GM03348 (cell line): ENCODE measurements at regions not wholly inside any gene's neighbourhood (a gene's known extent, or its start where the extent isn't known, plus 50 kb on each side); places are given as distances from the start of the nearest gene placed in this dataset.
"Not testable (repeated sequence)": the region's sequence is repeated elsewhere in the genome, so short reads cannot be mapped to it uniquely, and the experiment has no call there.

Experiments used
- DNase-seq: peaks from one replicate; pipeline ENCODE4 v3.0.0; 2012; ENCODE audit warnings: low spot score

- peak; percentile 12 for DNase-seq
These were observed 833.9 kb upstream of the PRKX start for GRCh38 chrX:4547213-4547836.

GRCh38 chrX:4546178-4546577, 832.7 kb upstream of the PRKX start:
- not testable (repeated sequence) for DNase-seq

DNA sequence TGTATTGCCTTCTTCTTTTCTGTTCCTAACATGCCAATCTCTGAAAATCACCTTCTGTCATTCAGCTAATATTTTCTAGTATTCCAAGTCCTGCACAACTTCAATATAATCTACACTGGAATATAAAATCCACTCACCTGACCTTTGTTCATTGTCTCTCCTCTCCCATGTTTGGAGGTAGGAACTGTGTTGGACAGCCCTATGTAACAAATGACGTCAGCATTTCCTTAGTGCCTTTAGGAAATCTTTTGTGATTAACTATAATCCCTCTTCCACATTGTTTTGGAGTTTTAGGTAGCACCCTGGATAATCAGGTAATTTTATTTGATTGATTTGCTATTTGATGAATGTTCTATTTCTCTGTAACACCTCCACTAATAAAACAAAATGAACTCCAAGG, 814.8 kb upstream of the PRKX start:
- no peak for DNase-seq

DNA sequence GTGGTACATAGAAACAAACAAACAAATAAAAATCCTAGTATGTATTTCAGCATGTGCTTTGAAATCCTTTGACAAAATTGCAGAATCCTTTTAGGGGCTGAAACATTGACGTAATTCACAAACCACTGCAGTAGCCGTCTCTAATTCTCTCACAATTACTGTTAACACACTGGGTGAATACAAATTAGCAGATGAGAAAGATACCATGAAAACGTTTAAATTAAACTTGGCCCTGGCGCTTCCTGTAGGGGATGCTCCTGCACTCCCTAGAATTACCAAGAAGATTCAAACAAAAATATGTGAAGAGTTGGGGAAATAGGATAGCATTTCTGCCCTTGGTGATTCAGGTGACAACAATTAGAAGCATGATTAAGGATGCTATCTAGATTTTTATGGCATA, 772.5 kb upstream of the PRKX start:
- no peak for DNase-seq

GRCh38 chrX:4484266-4484665, 770.8 kb upstream of the PRKX start:
- no peak for DNase-seq

GRCh38 chrX:4451591-4451990, 738.1 kb upstream of the PRKX start:
- no peak for DNase-seq

- DNase-seq = no peak
These were observed 736.7 kb upstream of the PRKX start for GRCh38 chrX:4450177-4450576.

DNA sequence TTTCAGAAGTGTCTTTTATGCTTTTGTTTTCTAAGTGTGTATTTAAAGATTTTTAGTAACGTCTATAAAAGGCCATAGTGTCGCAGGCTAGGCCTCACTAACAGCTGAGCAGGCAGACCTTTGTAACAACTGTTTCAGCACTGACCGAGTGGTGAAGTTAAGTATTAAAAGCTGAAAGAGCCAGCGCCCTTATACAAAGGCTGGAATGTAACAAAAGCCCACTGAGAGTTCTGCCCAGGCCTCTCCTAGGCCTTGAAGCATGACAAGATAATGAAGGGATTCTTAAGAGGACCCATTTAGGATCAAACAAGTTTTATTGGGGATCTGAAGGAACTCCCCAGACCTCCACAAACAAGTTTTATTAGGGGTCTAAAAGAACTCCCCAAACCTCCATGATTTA, 722.5 kb upstream of the PRKX start:
- DNase-seq = no peak

- DNase-seq = no peak
These were observed 684.0 kb upstream of the PRKX start for GRCh38 chrX:4397471-4397870.

DNA sequence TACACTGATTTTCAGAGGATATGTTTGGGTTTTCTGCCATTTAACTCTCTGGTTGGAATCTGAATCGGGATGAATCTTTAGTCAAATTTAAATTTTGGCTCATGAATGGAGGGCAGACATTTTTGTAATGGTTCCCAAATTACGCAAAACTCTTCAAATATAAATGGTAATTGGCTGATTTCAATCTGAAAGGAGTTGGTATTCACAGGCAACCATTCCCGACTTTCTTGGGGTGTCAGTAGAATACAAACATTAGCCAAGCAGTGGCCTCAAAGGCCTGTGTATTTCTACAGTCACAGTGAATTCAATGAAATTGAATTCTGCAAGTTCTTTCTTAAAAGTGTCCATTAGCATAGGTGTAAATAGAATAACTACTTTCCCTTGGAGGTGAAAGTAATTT, 668.8 kb upstream of the PRKX start:
- no peak for DNase-seq

DNA sequence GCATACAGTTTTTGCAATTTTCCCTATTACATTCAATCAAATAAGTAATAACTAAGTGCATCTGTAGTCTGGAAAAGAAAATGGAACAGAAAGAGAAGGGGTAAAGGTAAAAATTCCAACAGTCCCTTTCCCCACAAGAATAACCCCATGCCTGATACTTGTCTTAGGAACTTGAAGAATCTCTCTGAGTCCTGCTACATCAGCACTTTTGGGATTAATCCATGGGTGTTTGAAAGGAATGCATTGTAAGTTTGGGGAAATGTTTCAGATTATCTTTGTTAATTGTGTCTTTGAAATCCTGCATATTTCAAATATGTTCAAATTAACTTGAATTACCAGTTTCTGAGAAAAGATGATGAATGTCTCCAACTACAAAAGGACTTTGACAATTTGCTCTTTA, 667.3 kb upstream of the PRKX start:
- DNase-seq = no peak

DNA sequence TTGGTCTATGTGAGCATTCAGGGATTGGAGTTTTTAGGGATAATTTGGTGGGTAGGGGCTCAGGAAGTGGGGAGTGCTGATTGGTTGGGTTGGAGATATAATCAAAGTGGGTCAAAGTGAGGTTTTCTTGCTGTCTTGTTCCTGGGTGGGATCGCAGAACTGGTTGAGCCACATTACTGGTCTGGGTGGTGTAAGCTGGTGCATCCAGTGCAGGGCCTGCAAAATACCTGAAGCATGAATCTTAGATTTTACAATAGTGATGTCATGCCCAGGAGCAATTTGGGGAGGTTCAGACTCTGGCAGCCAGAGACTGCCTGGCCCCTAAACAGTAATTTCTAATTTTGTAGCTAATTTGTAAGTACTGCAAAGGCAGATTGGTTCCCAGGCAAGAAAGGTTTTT, 665.6 kb upstream of the PRKX start:
- DNase-seq = no peak

DNA sequence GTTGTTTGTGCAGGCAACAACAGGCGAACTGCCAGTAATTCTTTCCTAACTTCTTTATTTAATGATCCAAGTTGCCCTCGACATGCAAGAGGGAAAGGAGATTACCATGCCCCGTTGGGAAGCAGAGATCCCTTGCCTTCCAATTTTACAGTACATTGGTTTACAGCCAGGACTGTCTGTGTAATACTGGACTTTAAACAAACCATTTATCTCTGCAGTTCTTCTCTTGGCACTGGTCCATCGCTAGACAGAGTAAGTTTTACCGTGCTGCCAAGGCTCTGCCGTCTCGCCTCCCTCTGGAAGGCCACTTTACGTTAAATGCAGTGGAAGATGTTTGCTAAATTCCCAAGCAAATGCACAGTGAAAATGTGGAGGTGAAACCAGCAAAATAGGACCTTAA, 660.3 kb upstream of the PRKX start:
- no peak for DNase-seq

DNA sequence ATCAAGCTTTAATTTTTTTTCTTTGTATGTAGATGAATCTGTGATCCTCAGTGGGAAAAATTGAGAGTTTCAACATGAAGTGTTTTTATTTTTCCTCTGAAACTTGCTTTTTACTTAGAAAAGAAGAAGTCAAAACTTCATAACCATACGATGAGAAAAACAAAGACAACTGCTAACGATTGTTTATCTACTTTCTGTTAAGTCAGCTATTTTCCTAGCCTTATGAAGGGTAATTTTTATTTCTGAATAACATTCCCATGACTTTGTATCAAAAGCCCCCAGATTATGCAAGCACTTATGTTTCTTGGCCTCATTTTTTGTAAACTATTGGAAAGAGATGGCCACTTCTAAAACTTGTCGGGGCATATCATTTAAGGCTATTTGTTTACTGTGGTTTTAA, 645.1 kb upstream of the PRKX start:
- DNase-seq = no peak

DNA sequence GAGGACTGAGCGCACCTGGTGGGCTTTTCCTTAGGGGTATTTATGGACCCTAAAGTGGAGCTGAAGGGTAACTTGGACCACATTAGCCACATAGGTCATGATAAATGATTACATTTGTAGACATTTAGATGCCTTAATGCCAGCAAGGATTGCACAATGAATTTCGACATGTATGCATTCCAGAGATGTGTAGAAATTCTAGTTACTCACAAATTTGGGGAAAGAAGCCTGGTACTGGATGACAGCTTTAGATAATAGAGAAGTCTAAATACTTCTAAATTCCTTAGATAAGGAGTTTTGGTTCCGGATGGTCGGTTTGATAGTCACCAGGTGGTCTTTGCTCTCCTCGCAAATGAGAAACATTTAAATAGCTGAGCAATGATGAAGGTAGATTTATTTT, 609.5 kb upstream of the PRKX start:
- DNase-seq = no peak

DNA sequence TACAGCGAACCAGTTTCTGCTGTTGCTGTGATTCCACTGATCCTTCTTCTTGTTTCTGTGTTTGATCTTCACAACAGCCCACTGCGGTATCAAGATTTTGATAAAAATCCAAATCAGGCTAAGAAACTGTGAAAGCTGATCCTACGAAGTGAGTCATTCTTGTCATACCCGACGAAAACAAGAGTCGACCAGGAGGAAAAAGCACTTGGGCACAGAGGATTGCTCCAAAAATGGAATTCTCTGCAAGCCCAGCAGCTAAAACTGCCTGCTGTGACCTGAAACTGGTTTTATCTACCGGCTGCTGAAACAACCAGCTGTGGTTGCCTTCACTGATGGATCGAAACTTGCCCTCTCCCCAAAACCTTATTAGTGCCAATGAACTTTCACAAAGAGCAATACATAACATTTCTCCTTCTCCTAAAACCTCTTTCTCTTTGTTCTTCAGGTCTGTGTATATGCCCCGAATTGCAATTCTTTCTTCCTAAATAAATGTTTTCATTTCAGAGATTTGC, 607.0 kb upstream of the PRKX start:
- DNase-seq = no peak

DNA sequence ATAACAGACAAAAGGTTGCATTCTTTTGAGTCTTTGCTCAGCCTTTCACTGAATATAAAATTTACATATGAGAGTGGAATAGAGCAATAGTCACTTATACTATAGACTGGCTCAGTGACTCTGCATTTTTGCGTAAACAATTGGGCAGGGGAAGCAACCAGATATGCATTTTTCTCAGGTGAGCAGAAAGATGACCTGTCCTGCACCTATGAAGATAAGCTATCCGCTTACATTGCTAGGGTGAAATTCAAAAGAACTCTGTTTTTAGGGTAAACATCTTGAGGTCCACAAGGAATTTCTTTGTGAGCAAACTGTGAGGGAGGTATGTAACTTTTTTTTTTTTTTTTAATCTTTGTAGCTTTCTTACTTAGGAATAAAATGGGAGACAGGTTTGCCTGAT, 602.4 kb upstream of the PRKX start:
- no peak for DNase-seq

- no peak for DNase-seq
These were observed 601.1 kb upstream of the PRKX start for GRCh38 chrX:4314586-4314985.

DNA sequence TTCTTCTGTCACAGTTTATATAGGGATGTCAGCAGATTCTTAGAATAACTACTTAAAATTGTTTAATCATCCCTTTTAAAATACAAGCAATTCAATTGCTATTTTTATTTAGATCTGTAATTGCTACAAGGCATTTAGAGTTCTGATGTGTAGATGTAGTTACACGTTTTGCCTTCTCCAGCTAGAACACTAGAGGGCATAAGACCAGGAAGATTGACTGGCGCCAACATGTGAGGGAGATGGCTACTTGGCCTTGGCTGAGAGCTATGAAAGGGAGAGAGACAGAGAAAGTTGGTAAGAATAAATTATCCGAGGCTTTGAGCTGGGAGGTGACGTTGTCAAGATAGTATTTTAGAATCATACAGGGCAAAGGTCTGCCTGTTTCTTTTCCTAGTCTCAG, 563.7 kb upstream of the PRKX start:
- no peak for DNase-seq

GRCh38 chrX:4268676-4269075, 555.2 kb upstream of the PRKX start:
- no peak for DNase-seq

DNA sequence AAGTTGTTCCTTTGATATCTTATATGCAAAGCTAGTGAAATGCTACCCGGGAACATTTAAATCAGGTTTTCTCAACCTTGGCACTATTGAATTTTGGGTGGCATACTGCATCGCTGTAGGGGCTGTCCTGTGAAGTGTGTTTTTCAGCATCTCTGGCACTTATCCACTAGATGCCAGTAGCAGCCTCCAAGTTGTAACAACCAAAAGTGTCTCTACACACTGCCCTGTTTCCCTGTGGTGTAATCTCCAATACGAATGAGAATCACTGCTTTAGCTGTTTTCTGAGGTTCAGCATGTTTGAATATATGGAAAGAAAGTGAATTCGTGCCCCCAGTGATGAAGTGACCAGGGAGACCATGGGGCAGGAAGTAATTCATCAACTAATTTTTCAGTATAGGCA, 551.6 kb upstream of the PRKX start:
- no peak for DNase-seq

GRCh38 chrX:4263030-4263803, 549.8 kb upstream of the PRKX start:
- DNase-seq = no peak

DNA sequence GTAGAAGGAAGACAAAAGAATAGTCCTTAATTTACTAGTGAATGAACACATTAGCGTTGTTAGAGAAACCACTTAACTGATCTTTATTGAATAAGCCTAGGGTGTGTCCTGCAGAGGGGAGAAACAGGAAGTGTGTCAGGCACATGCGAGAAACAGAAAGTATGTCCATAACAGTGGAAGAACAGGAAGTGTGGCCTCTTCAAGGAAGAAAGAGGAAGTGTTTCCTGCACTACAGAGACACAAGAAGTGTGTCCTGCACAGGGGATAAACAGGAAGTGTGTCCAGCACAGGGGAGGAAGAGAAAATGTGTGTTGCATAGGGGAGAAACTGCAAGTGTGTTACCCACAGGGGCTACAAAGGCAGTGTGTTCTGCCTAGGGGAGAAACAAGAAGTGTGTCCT, 539.6 kb upstream of the PRKX start:
- DNase-seq = no peak

- no peak for DNase-seq
These were observed 536.0 kb upstream of the PRKX start for GRCh38 chrX:4249401-4249800.
